Spleen (tissue), 7 donors: ENCODE measurements at regions not wholly inside any gene's neighbourhood (a gene's known extent, or its start where the extent isn't known, plus 50 kb on each side); places are given as distances from the start of the nearest gene placed in this dataset.
"Not testable (repeated sequence)": the region's sequence is repeated elsewhere in the genome, so short reads cannot be mapped to it uniquely, and the experiment has no call there.

Experiments
- POLR2A ChIP-seq, 3 donors: fragments of 450-650 bp; IDR thresholded peaks; one replicate each; pipeline ENCODE4 v1.5.1; 2017; ENCODE audit warnings: antibody characterized with exemption in 3 of 3, mild to moderate bottlenecking in 1 of 3
- TF ChIP-seq, protein P1 (sequence below), 11 experiments: fragments of 200-600 bp in 7 of 11; fragments of 450-650 bp in 4 of 11; sonication (generic) in 4 of 11; IDR thresholded peaks in 8 of 11; conservative IDR thresholded peaks in 3 of 11; 1 replicate in 7 of 11; 2 replicates in 4 of 11; pipeline versions ENCODE4 v1.4.0 to v1.8.0; 2016 to 2021; ENCODE audit warnings: antibody characterized with exemption in 11 of 11, inconsistent platforms in 4 of 11, mild to moderate bottlenecking in 1 of 11
- donor health status: DM: no; HTN: no; CAD: no; lungs with moderate emphysema.
- donor health status: DM: no; HTN: no; CAD: no.
- donor health status: DM: no; HTN: no; CAD: no.

DNA sequence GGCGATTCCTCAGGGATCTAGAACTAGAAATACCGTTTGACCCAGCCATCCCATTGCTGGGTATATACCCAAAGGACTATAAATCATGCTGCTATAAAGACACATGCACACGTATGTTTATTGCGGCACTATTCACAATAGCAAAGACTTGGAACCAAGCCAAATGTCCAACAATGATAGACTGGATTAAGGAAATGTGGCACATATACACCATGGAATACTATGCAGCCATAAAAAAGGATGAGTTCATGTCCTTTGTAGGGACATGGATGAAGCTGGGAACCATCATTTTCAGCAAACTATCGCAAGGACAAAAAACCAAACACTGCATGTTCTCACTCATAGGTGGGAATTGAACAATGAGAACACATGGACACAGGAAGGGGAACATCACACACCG, 311.1 kb downstream of the PTGER3 start:
- TF ChIP-seq, protein P1, sequence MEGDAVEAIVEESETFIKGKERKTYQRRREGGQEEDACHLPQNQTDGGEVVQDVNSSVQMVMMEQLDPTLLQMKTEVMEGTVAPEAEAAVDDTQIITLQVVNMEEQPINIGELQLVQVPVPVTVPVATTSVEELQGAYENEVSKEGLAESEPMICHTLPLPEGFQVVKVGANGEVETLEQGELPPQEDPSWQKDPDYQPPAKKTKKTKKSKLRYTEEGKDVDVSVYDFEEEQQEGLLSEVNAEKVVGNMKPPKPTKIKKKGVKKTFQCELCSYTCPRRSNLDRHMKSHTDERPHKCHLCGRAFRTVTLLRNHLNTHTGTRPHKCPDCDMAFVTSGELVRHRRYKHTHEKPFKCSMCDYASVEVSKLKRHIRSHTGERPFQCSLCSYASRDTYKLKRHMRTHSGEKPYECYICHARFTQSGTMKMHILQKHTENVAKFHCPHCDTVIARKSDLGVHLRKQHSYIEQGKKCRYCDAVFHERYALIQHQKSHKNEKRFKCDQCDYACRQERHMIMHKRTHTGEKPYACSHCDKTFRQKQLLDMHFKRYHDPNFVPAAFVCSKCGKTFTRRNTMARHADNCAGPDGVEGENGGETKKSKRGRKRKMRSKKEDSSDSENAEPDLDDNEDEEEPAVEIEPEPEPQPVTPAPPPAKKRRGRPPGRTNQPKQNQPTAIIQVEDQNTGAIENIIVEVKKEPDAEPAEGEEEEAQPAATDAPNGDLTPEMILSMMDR (IDR thresholded peaks at IDR 0.05 in 8 of 11, conservative IDR thresholded peaks at IDR 0.05 in 3 of 11): not testable (repeated sequence)
- not testable (repeated sequence) for TF ChIP-seq POLR2A (IDR thresholded peaks at IDR 0.05)
